ENCODE measurements at regions not wholly inside any gene's neighbourhood (a gene's known extent, or its start where the extent isn't known, plus 50 kb on each side); places are given as distances from the start of the nearest gene placed in this dataset.
"Not testable (repeated sequence)": the region's sequence is repeated elsewhere in the genome, so short reads cannot be mapped to it uniquely, and the experiment has no call there.

- Histone ChIP-seq H3K27ac (ENCODE audit: low read length in 2 of 2) (no peak overlapping the region), H4K20me1 (ENCODE audit: control insufficient read depth, insufficient read depth, low read length, poor library complexity, severe bottlenecking) (no peaks in the 10 kb centered on the region), H3K4me2 (replicated peaks; ENCODE audit: low read depth, low read length, poor library complexity, severe bottlenecking) (no peak overlapping the region), H2AFZ (ENCODE audit: insufficient read depth, low read depth, low read length, poor library complexity, severe bottlenecking) (no peak overlapping the region), H3K4me1 (ENCODE audit: control insufficient read depth in 2 of 2, insufficient read depth in 2 of 2, low read length in 2 of 2) (no peaks in the 10 kb centered on the region), H3K27me3 (replicated peaks in 1 of 4; ENCODE audit: control extremely low read depth in 1 of 4, control insufficient read depth in 3 of 4, insufficient read depth in 4 of 4, low read length in 3 of 4) (no peaks in the 10 kb centered on the region), H3K9me3 (ENCODE audit: control extremely low read depth in 1 of 3, control insufficient read depth in 2 of 3, insufficient read depth in 1 of 3, low read length in 2 of 3) (no peaks in the 10 kb centered on the region), H3K36me3 (replicated peaks in 1 of 2; ENCODE audit: control extremely low read depth in 1 of 2, control insufficient read depth in 1 of 2, extremely low read depth in 1 of 2, insufficient read depth in 2 of 2, low read length in 1 of 2) (no peaks in the 10 kb centered on the region), H3K4me3 (ENCODE audit: control extremely low read depth in 1 of 5, extremely low read depth in 1 of 5, insufficient read depth in 1 of 5, low read depth in 2 of 5, low read length in 4 of 5) (no peak overlapping the region), H3K9ac (ENCODE audit: low read length) (no peak overlapping the region), H3K79me2 (ENCODE audit: control insufficient read depth, insufficient read depth, low read length) (no peaks in the 10 kb centered on the region)
- ChIA-PET POLR2A (no interaction called here), CTCF (no interaction called here)
- Mint-ChIP-seq H3K4me3 (no peak overlapping the region), H3K27ac (no peak overlapping the region), H3K27me3 (no peaks in the 10 kb centered on the region), H3K9me3 (ENCODE audit: insufficient read depth) (no peaks in the 10 kb centered on the region), H3K4me1 (no peaks in the 10 kb centered on the region)
- intact Hi-C loops (cut with micrococcal nuclease), result no loop called here
- TF ChIP-seq CTCF (IDR thresholded peaks at IDR 0.05) (no peak), EZH2 (IDR thresholded peaks at IDR 0.05; ENCODE audit: borderline replicate concordance, insufficient read depth, low read depth, low read length, poor library complexity, severe bottlenecking) (no peak)
- ATAC-seq (ENCODE audit: low read depth) (no peak), DNase-seq (no peak)
Observed at GRCh38 chr7:136424058-136424457, 444.4 kb upstream of the CHRM2 start.

GRCh38 chr7:136419740-136420139 is 442.6 kb upstream of the MTPN start:
- H3K4me1 ChIP-seq (ENCODE audit: control insufficient read depth in 2 of 2, insufficient read depth in 2 of 2, low read length in 2 of 2); H3K9ac ChIP-seq (ENCODE audit: low read length); H3K27me3 ChIP-seq (replicated peaks in 1 of 4; ENCODE audit: control extremely low read depth in 1 of 4, control insufficient read depth in 3 of 4, insufficient read depth in 4 of 4, low read length in 3 of 4); intact Hi-C loops (cut with micrococcal nuclease); H3K27ac Mint-ChIP-seq; H2AFZ ChIP-seq (ENCODE audit: insufficient read depth, low read depth, low read length, poor library complexity, severe bottlenecking); H3K36me3 ChIP-seq (replicated peaks in 1 of 2; ENCODE audit: control extremely low read depth in 1 of 2, control insufficient read depth in 1 of 2, extremely low read depth in 1 of 2, insufficient read depth in 2 of 2, low read length in 1 of 2); H3K4me3 Mint-ChIP-seq; H3K27me3 Mint-ChIP-seq; H3K27ac ChIP-seq (ENCODE audit: low read length in 2 of 2); H3K9me3 Mint-ChIP-seq (ENCODE audit: insufficient read depth); H3K4me1 Mint-ChIP-seq; H3K4me2 ChIP-seq (replicated peaks; ENCODE audit: low read depth, low read length, poor library complexity, severe bottlenecking); H3K79me2 ChIP-seq (ENCODE audit: control insufficient read depth, insufficient read depth, low read length); H3K4me3 ChIP-seq (ENCODE audit: control extremely low read depth in 1 of 5, extremely low read depth in 1 of 5, insufficient read depth in 1 of 5, low read depth in 2 of 5, low read length in 4 of 5); CTCF ChIA-PET; POLR2A ChIA-PET; DNase-seq; H4K20me1 ChIP-seq (ENCODE audit: control insufficient read depth, insufficient read depth, low read length, poor library complexity, severe bottlenecking); ATAC-seq (ENCODE audit: low read depth); H3K9me3 ChIP-seq (ENCODE audit: control extremely low read depth in 1 of 3, control insufficient read depth in 2 of 3, insufficient read depth in 1 of 3, low read length in 2 of 3): not testable (repeated sequence)
- no CpG with 5 or more reads among the region's 21 CpGs for WGBS (ENCODE audit: insufficient coverage)

Data from B cell (primary cell).